GM12878 (cell line): ENCODE measurements at regions not wholly inside any gene's neighbourhood (a gene's known extent, or its start where the extent isn't known, plus 50 kb on each side); places are given as distances from the start of the nearest gene placed in this dataset.

Experiments used
- ATAC-seq: fragments of 200-7000 bp; cut with Tn5 transposase; 3 replicates; pipeline ENCODE4 v1.9.1; 2020; ENCODE audit warnings: mild to moderate bottlenecking, moderate library complexity
- BruUV-seq: library from RNA; stranded (reverse); fragments of 400-500 nt; replicated peaks from 2 replicates; lab custom pipeline; 2021; lab: Mats Ljungman, UMichigan
- CTCF ChIA-PET: fragments of 300-600 bp; sonication (Branson Sonifier 250); formaldehyde crosslinking; extraction: SDS; loops from one replicate; lab custom pipeline; 2021; ENCODE audit warnings: inconsistent platforms; lab: Yijun Ruan, JAX
- POLR2A ChIA-PET: fragments of 350-600 bp; formaldehyde crosslinking; extraction: SDS; loops from one replicate; lab custom pipeline; 2021; ENCODE audit warnings: inconsistent platforms; lab: Charles Lee
- RAD21 ChIA-PET: fragments of 300-600 bp; sonication (Branson Sonifier 250); formaldehyde crosslinking; loops from one replicate; lab custom pipeline; 2023; ENCODE audit warnings: antibody characterized with exemption; ENCODE audit not compliant: unreplicated experiment; lab: Charles Lee
- SMC1A ChIA-PET: fragments of 300-600 bp; sonication (Branson Sonifier 250); formaldehyde crosslinking; loops from one replicate; lab custom pipeline; 2023; ENCODE audit not compliant: unreplicated experiment, uncharacterized antibody; lab: Charles Lee
- DNase-seq: peaks from one replicate; pipeline ENCODE4 v3.0.0-alpha.2; 2011; ENCODE audit warnings: low read depth, low spot score
- FAIRE-seq: peaks from 3 replicates; lab custom pipeline; 2011; peaks lifted over from hg19 to GRCh38; lab: Jason Lieb, UNC
- H2AFZ ChIP-seq: 2 replicates; pipeline ENCODE4 v1.6.0; 2011; ENCODE audit warnings: low read depth, low read length, control low read depth; ENCODE audit not compliant: control insufficient read depth
- H3K27ac ChIP-seq: 2 replicates; pipeline ENCODE4 v1.5.1; 2011; ENCODE audit warnings: control low read depth; ENCODE audit not compliant: control insufficient read depth, insufficient read depth
- H3K27me3 ChIP-seq, 2 experiments: replicated peaks in 1 of 2; 2 replicates each; pipeline versions ENCODE4 v1.6.0 to v1.6.1; 2011; ENCODE audit warnings: low read length in 1 of 2; ENCODE audit not compliant: control insufficient read depth in 2 of 2, insufficient read depth in 2 of 2
- H3K36me3 ChIP-seq, 2 experiments: 2 replicates each; pipeline ENCODE4 v1.5.1; 2011; ENCODE audit warnings: low read length in 1 of 2; ENCODE audit not compliant: control insufficient read depth in 2 of 2, insufficient read depth in 2 of 2
- H3K4me1 ChIP-seq: 2 replicates; pipeline ENCODE4 v1.6.1; 2011; ENCODE audit warnings: mild to moderate bottlenecking, low read length, moderate library complexity, mixed read lengths; ENCODE audit not compliant: control insufficient read depth, insufficient read depth
- H3K4me2 ChIP-seq: 2 replicates; pipeline ENCODE4 v1.6.0; 2011; ENCODE audit warnings: control low read depth; ENCODE audit not compliant: control insufficient read depth, insufficient read depth
- H3K4me3 ChIP-seq: fragments of 200-600 bp; sonication (generic); 2 replicates; pipeline ENCODE4 v1.5.1; 2016
- H3K79me2 ChIP-seq: 2 replicates; pipeline ENCODE4 v1.6.0; 2011; ENCODE audit warnings: low read length; ENCODE audit not compliant: control insufficient read depth, insufficient read depth
- H3K9ac ChIP-seq: 2 replicates; pipeline ENCODE4 v1.8.0; 2011; ENCODE audit warnings: low read length, control low read depth, mixed read lengths; ENCODE audit not compliant: control insufficient read depth, insufficient read depth
- H3K9me3 ChIP-seq: replicated peaks from 3 replicates; pipeline ENCODE4 v1.5.1; 2011; ENCODE audit warnings: mild to moderate bottlenecking, low read length; ENCODE audit not compliant: control insufficient read depth, insufficient read depth
- H4K20me1 ChIP-seq: 2 replicates; pipeline ENCODE4 v1.6.0; 2011; ENCODE audit not compliant: control insufficient read depth, insufficient read depth
- BACH1 ChIP-seq: fragments of 450-650 bp; IDR thresholded peaks from 2 replicates; pipeline ENCODE4 v1.6.1; 2017; ENCODE audit warnings: mild to moderate bottlenecking, borderline replicate concordance
- CEBPB ChIP-seq, 2 experiments: fragments of 150-350 bp in 1 of 2; IDR thresholded peaks; 2 replicates each; pipeline ENCODE4 v1.6.1; 2012 to 2014; ENCODE audit warnings: low read depth in 2 of 2, low read length in 2 of 2, borderline replicate concordance in 1 of 2, inconsistent platforms in 1 of 2
- CREM ChIP-seq: IDR thresholded peaks from 2 replicates; pipeline ENCODE4 v1.6.1; 2014; ENCODE audit warnings: antibody characterized with exemption, low read depth
- CTCF ChIP-seq, 3 experiments: IDR thresholded peaks in 2 of 3; conservative IDR thresholded peaks in 1 of 3; 2 replicates each; pipeline ENCODE4 v1.5.1; 2011; ENCODE audit warnings: low read depth in 3 of 3, low read length in 3 of 3, mild to moderate bottlenecking in 3 of 3, control low read depth in 2 of 3, moderate library complexity in 2 of 3, inconsistent platforms in 1 of 3, mixed read lengths in 1 of 3; ENCODE audit not compliant: control insufficient read depth in 2 of 3, insufficient read depth in 1 of 3; ENCODE audit errors: extremely low read depth in 1 of 3
- EZH2 ChIP-seq: IDR thresholded peaks from 2 replicates; pipeline ENCODE4 v1.6.1; 2012; ENCODE audit warnings: low read depth, mild to moderate bottlenecking, control low read depth, inconsistent platforms, low read length, borderline replicate concordance; ENCODE audit not compliant: control insufficient read depth
- HDAC2 ChIP-seq: fragments of 200-600 bp; sonication (generic); IDR thresholded peaks from 2 replicates; pipeline ENCODE4 v1.6.1; 2017
- JUND ChIP-seq: IDR thresholded peaks from 2 replicates; pipeline ENCODE4 v1.6.1; 2012; ENCODE audit warnings: low read depth, mild to moderate bottlenecking, low read length, improper control_type of control experiment, moderate library complexity
- KAT2A ChIP-seq: conservative IDR thresholded peaks from 2 replicates; pipeline ENCODE4 v1.6.1; 2011; ENCODE audit warnings: low read depth, low read length; ENCODE audit not compliant: control insufficient read depth
- NR2C1 ChIP-seq: fragments of 450-650 bp; IDR thresholded peaks from 2 replicates; pipeline ENCODE4 v1.6.1; 2017; ENCODE audit warnings: antibody characterized with exemption, mild to moderate bottlenecking, moderate library complexity
- POLR2A ChIP-seq: IDR thresholded peaks from 2 replicates; pipeline ENCODE4 v1.6.1; 2011; ENCODE audit warnings: low read depth, mild to moderate bottlenecking, low read length
- POU2F2 ChIP-seq: IDR thresholded peaks from 3 replicates; pipeline ENCODE4 v1.6.1; 2011; ENCODE audit warnings: low read depth, mild to moderate bottlenecking, low read length, borderline replicate concordance
- RAD21 ChIP-seq: IDR thresholded peaks from 2 replicates; pipeline ENCODE4 v1.6.1; 2011; ENCODE audit warnings: mild to moderate bottlenecking, low read depth, low read length, moderate library complexity; ENCODE audit not compliant: insufficient read depth
- RAD51 ChIP-seq: fragments of 450-650 bp; IDR thresholded peaks from 2 replicates; pipeline ENCODE4 v1.6.1; 2016; ENCODE audit warnings: moderate library complexity, mild to moderate bottlenecking, inconsistent platforms
- RCOR1 ChIP-seq: conservative IDR thresholded peaks from 2 replicates; pipeline ENCODE4 v1.6.1; 2012; ENCODE audit warnings: low read depth, low read length, improper control_type of control experiment
- RFX5 ChIP-seq: IDR thresholded peaks from 2 replicates; pipeline ENCODE4 v1.6.1; 2011; ENCODE audit warnings: low read depth, low read length, improper control_type of control experiment
- SUZ12 ChIP-seq: fragments of 200-600 bp; sonication (generic); IDR thresholded peaks from one replicate; pipeline ENCODE4 v1.6.1; 2018; ENCODE audit warnings: antibody characterized with exemption, mild to moderate bottlenecking; ENCODE audit not compliant: unreplicated experiment
- TCF7 ChIP-seq: IDR thresholded peaks from 2 replicates; pipeline ENCODE4 v1.6.1; 2014; ENCODE audit warnings: antibody characterized with exemption, borderline replicate concordance
- USF1 ChIP-seq: IDR thresholded peaks from 2 replicates; pipeline ENCODE4 v1.6.1; 2011; ENCODE audit warnings: borderline replicate concordance, low read depth, mild to moderate bottlenecking, moderate library complexity, mixed read lengths, low read length; ENCODE audit not compliant: insufficient read depth; ENCODE audit errors: extremely low read length
- ZSCAN29 ChIP-seq: fragments of 450-650 bp; IDR thresholded peaks from 2 replicates; pipeline ENCODE4 v1.6.1; 2017; ENCODE audit warnings: mild to moderate bottlenecking, moderate library complexity
- WGBS: methylation state at CpG from one replicate; pipeline ENCODE4 v1.1.6; 2016; ENCODE audit warnings: low lambda C conversion rate; ENCODE audit not compliant: insufficient replicate concordance, insufficient coverage; ENCODE audit errors: missing lambda C conversion rate; 5-methylcytosine and 5-hydroxymethylcytosine counted together
- in situ Hi-C: fragments of 300-500 bp; cut with MboI; formaldehyde crosslinking; loops from 9 replicates; pipeline ENCODE4 v1.14.3; 2018; ENCODE audit warnings: mixed read lengths
- intact Hi-C: fragments of 100-400 bp; cut with micrococcal nuclease; formaldehyde crosslinking; loops from one replicate; pipeline ENCODE4 v1.14.2; 2022; ENCODE audit not compliant: unreplicated experiment
- TF ChIP-seq, protein P1 (sequence below): fragments of 450-650 bp; IDR thresholded peaks from 2 replicates; pipeline ENCODE4 v1.6.1; 2016; ENCODE audit warnings: mild to moderate bottlenecking

GRCh38 chr13:104954210-104954609 lies 1581.3 kb downstream of the EFNB2 start:
- Histone ChIP-seq H3K79me2 (no peaks in the 10 kb centered on the region), H4K20me1 (no peaks in the 10 kb centered on the region), H3K4me3 (0 out of 2 replicates have a peak overlapping the region, but pooled peaks have one; percentile 1), H3K4me2 (peak overlapping the region; percentile 54; the same call in 1 of the 2 replicates), H3K9me3 (no peaks in the 10 kb centered on the region; the same call in 1 of the 3 replicates), H3K36me3 (no peaks in the 10 kb centered on the region), H3K4me1 (no peaks in the 10 kb centered on the region), H2AFZ (peak overlapping the region; percentile 77), H3K27me3 (no peaks in the 10 kb centered on the region), H3K9ac (no peak overlapping the region), H3K27ac (no peak overlapping the region)
- WGBS = 42% methylated on average over 2 of the region's 2 CpGs
- intact Hi-C loops (no loop called here), in situ Hi-C loops (no loop called here)
- DNase-seq (no peak), ATAC-seq (no peak), FAIRE-seq (no peak)
- no TSS peak for BruUV-seq
- ChIA-PET SMC1A (no interaction called here), CTCF (no interaction called here), POLR2A (no interaction called here), RAD21 (no interaction called here)
- TF ChIP-seq, protein P1, sequence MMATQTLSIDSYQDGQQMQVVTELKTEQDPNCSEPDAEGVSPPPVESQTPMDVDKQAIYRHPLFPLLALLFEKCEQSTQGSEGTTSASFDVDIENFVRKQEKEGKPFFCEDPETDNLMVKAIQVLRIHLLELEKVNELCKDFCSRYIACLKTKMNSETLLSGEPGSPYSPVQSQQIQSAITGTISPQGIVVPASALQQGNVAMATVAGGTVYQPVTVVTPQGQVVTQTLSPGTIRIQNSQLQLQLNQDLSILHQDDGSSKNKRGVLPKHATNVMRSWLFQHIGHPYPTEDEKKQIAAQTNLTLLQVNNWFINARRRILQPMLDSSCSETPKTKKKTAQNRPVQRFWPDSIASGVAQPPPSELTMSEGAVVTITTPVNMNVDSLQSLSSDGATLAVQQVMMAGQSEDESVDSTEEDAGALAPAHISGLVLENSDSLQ = no peak
- no peak for TF ChIP-seq TCF7
- TF ChIP-seq CREM = no peak
- TF ChIP-seq HDAC2 = no peak
- TF ChIP-seq POLR2A = no peak
- no peak for TF ChIP-seq USF1
- TF ChIP-seq RAD21 = no peak
- no peak for TF ChIP-seq RCOR1
- no peak for TF ChIP-seq JUND
- TF ChIP-seq POU2F2 = no peak
- TF ChIP-seq KAT2A = no peak
- no peak for TF ChIP-seq ZSCAN29
- no peak for TF ChIP-seq BACH1
- TF ChIP-seq CTCF (IDR thresholded peaks at IDR 0.05 in 2 of 3, conservative IDR thresholded peaks at IDR 0.05 in 1 of 3; ENCODE audit: control insufficient read depth in 2 of 3, extremely low read depth in 1 of 3, insufficient read depth in 1 of 3, low read depth in 3 of 3, low read length in 3 of 3) = no peak
- TF ChIP-seq CEBPB (IDR thresholded peaks at IDR 0.05; ENCODE audit: borderline replicate concordance in 1 of 2, low read depth in 2 of 2, low read length in 2 of 2) = no peak
- no peak for TF ChIP-seq RFX5
- no peak for TF ChIP-seq NR2C1
- no peak for TF ChIP-seq SUZ12
- no peak for TF ChIP-seq RAD51
- TF ChIP-seq EZH2 = no peak
